Limb (tissue), 2 donors: ENCODE measurements at regions not wholly inside any gene's neighbourhood (a gene's known extent, or its start where the extent isn't known, plus 50 kb on each side); places are given as distances from the start of the nearest gene placed in this dataset.
"Not testable (repeated sequence)": the region's sequence is repeated elsewhere in the genome, so short reads cannot be mapped to it uniquely, and the experiment has no call there.

Experiments used
- DNase-seq, 2 donors: peaks; one replicate each; pipeline ENCODE4 v3.0.0-alpha.2; 2016; ENCODE audit errors: extremely low spot score in 2 of 2

- no peak for DNase-seq
These were observed 73.7 kb upstream of the ETAA1 start for GRCh38 chr2:67323209-67323991.

GRCh38 chr2:67329513-67329912 is 67.6 kb upstream of the ETAA1 start:
- DNase-seq: no peak

- no peak for DNase-seq
These were observed 67.2 kb upstream of the ETAA1 start for GRCh38 chr2:67329951-67330350.

GRCh38 chr2:67331419-67332086 is 65.6 kb upstream of the ETAA1 start:
- DNase-seq: not testable (repeated sequence)

- no peak for DNase-seq
These were observed 59.2 kb upstream of the ETAA1 start for GRCh38 chr2:67337903-67338302.

- no peak for DNase-seq
These were observed 58.4 kb upstream of the ETAA1 start for GRCh38 chr2:67338601-67339233.

- no peak for DNase-seq
These were observed 57.8 kb upstream of the ETAA1 start for GRCh38 chr2:67339234-67339885.

GRCh38 chr2:67340133-67341011 is 56.8 kb upstream of the ETAA1 start:
- DNase-seq: no peak

- DNase-seq: no peak
These were observed 56.2 kb upstream of the ETAA1 start for GRCh38 chr2:67341012-67341318.

GRCh38 chr2:67341336-67341735 is 55.8 kb upstream of the ETAA1 start:
- no peak for DNase-seq

GRCh38 chr2:67342394-67342793 is 54.7 kb upstream of the ETAA1 start:
- DNase-seq: no peak

- no peak for DNase-seq
These were observed 50.3 kb upstream of the ETAA1 start for GRCh38 chr2:67346718-67347407.
